ENCODE measurements at regions not wholly inside any gene's neighbourhood (a gene's known extent, or its start where the extent isn't known, plus 50 kb on each side); places are given as distances from the start of the nearest gene placed in this dataset.

DNA sequence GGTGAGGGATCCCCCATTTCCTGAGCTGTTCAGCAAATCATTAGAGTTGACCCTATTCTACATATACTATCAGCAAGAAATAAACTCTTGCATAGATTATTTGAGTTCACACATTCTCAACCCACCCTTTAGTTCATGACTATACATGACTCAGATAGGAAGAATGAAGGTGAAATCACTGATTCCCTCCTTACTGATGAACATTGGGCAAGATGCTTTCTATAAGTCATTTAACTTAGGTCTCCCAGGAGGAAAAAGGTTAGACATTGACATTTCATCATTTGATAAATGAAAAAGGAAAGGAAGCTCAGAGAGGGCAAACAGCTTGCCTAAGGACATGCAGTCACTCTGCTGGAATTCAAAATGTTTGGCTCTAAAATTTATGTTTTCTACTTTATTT, 408.0 kb downstream of the TMEM182 start:
- TF ChIP-seq, protein P1, sequence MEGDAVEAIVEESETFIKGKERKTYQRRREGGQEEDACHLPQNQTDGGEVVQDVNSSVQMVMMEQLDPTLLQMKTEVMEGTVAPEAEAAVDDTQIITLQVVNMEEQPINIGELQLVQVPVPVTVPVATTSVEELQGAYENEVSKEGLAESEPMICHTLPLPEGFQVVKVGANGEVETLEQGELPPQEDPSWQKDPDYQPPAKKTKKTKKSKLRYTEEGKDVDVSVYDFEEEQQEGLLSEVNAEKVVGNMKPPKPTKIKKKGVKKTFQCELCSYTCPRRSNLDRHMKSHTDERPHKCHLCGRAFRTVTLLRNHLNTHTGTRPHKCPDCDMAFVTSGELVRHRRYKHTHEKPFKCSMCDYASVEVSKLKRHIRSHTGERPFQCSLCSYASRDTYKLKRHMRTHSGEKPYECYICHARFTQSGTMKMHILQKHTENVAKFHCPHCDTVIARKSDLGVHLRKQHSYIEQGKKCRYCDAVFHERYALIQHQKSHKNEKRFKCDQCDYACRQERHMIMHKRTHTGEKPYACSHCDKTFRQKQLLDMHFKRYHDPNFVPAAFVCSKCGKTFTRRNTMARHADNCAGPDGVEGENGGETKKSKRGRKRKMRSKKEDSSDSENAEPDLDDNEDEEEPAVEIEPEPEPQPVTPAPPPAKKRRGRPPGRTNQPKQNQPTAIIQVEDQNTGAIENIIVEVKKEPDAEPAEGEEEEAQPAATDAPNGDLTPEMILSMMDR (IDR thresholded peaks at IDR 0.05) = no peak
- TF ChIP-seq POLR2A (IDR thresholded peaks at IDR 0.05) (no peak), POLR2AphosphoS5 (IDR thresholded peaks at IDR 0.05) (no peak), EP300 (IDR thresholded peaks at IDR 0.05) (no peak)
